GM12892 (cell line): ENCODE measurements at regions not wholly inside any gene's neighbourhood (a gene's known extent, or its start where the extent isn't known, plus 50 kb on each side); places are given as distances from the start of the nearest gene placed in this dataset.

ENCODE experiments used
- POLR2A ChIP-seq: IDR thresholded peaks from 2 replicates; pipeline ENCODE4 v1.6.1; 2011; ENCODE audit warnings: low read depth, low read length, control low read depth
- POLR2AphosphoS5 ChIP-seq: IDR thresholded peaks from 2 replicates; pipeline ENCODE4 v1.6.1; 2011; ENCODE audit warnings: low read depth, low read length, control low read depth
- TAF1 ChIP-seq: IDR thresholded peaks from 2 replicates; pipeline ENCODE4 v1.6.1; 2011; ENCODE audit warnings: low read depth, mild to moderate bottlenecking, control low read depth, low read length, borderline replicate concordance

DNA sequence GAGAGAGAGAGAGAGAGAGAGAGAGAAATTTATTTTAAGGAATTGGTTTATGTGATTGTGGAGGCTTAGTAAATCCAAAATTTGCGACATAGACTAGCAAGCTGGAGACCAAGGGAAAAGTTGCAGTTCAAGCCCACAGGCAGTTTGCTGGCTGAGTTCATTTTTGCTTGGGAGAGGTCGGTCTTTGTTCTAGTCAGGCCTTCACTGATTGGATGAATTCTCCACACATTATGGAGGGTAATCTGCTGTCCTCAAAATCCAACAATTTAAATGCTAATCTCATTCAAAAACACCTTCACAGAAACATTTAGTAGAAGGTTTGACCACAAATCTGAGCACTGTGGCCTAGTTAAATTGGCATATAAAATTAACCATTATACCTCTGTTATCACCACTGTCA, 439.6 kb downstream of the EPM2A start:
- TF ChIP-seq POLR2A = no peak
- no peak for TF ChIP-seq TAF1
- no peak for TF ChIP-seq POLR2AphosphoS5
